GM13976 (cell line): ENCODE measurements at regions not wholly inside any gene's neighbourhood (a gene's known extent, or its start where the extent isn't known, plus 50 kb on each side); places are given as distances from the start of the nearest gene placed in this dataset.

Source experiments
- DNase-seq: peaks from one replicate; pipeline ENCODE4 v3.0.0; 2012; ENCODE audit warnings: low spot score
- CTCF ChIP-seq: IDR thresholded peaks from 2 replicates; pipeline ENCODE4 v1.5.1; 2012; ENCODE audit warnings: borderline replicate concordance, mild to moderate bottlenecking; ENCODE audit not compliant: insufficient read depth; ENCODE audit errors: extremely low read depth, missing control alignments, control extremely low read depth
- in situ Hi-C: fragments of 300-500 bp; cut with MboI; formaldehyde crosslinking; loops from one replicate; pipeline ENCODE4 v1.12.0; 2022; ENCODE audit warnings: low sequenced_read_pairs, mixed read lengths, inconsistent platforms; ENCODE audit not compliant: unreplicated experiment

GRCh38 chr12:22993609-22994315 is 368.8 kb downstream of the ETNK1 start:
- no peak for DNase-seq
- TF ChIP-seq CTCF, result no peak
- in situ Hi-C loops, result no loop called here

- DNase-seq, result no peak
- TF ChIP-seq CTCF, result no peak
- in situ Hi-C loops, result no loop called here
These were observed 369.3 kb downstream of the ETNK1 start for GRCh38 chr12:22994316-22994675.

- no peak for TF ChIP-seq CTCF
- in situ Hi-C loops, result no loop called here
- DNase-seq, result no peak
These were observed 376.5 kb downstream of the ETNK1 start for GRCh38 chr12:23001487-23001886.

- TF ChIP-seq CTCF, result no peak
- in situ Hi-C loops, result no loop called here
- DNase-seq, result no peak
These were observed 377.4 kb downstream of the ETNK1 start for GRCh38 chr12:23002381-23002780.

- in situ Hi-C loops, result no loop called here
- no peak for DNase-seq
- TF ChIP-seq CTCF, result no peak
These were observed 379.6 kb downstream of the ETNK1 start for GRCh38 chr12:23004473-23005020.

GRCh38 chr12:23005387-23005786 is 380.4 kb downstream of the ETNK1 start:
- in situ Hi-C loops, result no loop called here
- TF ChIP-seq CTCF, result no peak
- no peak for DNase-seq
